GM21390 (cell line): ENCODE measurements at regions not wholly inside any gene's neighbourhood (a gene's known extent, or its start where the extent isn't known, plus 50 kb on each side); places are given as distances from the start of the nearest gene placed in this dataset.

ENCODE experiments used
- ATAC-seq: cut with Tn5 transposase; IDR thresholded peaks from one replicate; pipeline ENCODE4 v1.9.1; 2021; ENCODE audit not compliant: unreplicated experiment

DNA sequence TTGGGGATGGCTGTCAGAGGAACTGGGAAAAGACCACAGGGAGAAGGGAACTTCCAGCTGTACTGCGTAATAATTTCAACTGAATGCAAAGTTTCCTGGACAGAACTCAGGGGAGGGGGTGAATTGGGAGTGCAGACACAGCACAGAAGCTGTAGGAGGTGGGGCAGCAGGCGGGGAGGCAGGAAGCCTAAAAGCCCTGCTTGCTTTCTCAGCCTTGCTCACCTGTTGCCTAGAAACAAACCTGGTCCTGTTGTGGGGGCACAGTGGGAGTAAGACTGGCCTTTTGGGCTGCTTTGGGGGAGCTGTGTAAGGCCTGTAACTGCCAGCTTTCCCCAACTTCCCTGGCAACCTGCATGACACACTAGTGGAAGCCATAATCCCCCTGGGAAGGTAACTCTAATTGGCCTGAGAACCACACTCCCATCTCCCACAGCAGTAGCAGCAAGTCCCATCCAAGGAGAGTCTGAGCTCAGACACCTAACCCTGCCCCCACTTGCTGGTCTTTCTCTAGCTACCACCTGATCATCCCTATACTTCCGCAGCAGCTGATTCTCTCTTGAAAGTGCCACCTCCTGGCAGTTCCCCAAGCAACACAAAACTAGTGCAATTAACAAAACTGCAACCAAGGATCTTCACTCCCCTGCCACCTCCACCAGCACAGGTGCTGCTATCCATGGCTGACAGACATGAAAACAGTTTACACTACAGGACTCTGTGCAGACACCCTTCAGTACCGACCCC is 1239.3 kb downstream of the SORCS1 start:
- ATAC-seq, result no peak

DNA sequence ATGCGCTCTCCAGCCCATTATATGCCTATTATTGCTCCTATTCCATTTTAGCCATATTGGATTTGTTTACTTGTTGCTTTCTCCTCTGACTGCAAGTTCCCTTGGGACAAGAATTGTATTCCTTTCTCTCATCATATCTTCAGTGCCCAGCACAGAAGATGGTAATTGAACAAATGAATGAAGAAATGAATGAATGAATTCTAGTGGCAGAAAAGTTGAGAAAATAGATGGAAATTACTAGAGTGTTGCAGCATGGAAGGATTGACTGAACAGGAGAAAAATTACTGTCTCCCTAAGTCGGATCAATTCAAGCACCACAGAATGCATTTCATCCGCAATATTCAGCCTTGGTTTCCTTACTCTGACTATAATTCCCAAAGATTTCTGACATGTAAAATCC is 1243.2 kb downstream of the SORCS1 start:
- ATAC-seq, result no peak

DNA sequence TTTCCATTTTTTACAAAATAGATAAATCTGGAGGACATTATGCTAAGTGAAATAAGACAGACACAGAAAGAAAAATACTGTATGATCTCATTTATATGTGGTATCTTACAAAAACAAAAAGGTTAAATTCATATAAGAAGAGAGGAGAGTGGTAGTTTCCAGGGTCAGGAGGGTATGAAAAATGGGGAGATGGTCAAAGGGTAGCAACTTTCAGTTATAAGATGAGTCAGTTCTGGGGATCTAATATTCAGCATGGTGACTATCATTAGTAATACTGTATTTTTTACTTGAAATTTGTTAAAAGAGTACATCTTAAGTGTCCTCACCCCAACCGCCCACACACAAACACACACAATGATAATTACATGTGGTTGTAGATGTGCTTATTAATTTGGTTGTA is 1250.1 kb downstream of the SORCS1 start:
- no peak for ATAC-seq

DNA sequence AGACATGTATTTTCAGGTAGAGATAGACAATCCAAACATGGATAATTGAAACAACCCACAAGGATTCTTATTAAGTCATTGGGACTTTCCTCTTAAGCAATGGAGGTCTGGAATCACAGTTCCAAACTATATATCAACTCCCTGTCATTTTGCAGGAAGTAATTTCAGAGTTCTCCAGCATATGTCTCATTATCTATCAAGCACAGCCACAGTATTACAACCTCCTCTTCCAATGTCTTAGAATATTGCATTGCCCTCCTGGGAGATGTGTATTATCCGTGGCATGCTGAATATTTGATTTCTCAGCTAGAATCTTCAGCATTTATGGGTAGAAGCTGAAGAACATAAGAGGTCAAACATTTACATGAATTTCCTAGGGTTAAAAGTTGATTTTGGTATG is 1255.8 kb downstream of the SORCS1 start:
- no peak for ATAC-seq

DNA sequence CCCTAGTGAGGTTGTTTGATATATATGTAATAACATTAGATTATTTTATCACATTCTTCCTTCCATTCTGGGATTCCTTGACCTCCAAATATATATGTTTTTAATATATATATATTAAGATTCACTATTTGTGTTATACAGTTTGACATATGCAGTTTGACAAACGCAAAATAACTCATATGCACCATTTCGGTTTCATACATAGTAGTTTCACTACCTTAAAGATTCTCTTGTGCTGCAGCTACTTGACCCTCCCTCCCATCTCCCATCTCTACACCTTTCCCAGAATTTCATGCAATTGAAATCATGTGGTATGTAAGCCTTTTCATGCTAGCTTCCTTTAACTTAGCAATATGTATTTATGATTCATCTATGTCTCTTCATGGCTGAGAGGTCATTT is 1244.4 kb downstream of the SORCS3 start:
- no peak for ATAC-seq

DNA sequence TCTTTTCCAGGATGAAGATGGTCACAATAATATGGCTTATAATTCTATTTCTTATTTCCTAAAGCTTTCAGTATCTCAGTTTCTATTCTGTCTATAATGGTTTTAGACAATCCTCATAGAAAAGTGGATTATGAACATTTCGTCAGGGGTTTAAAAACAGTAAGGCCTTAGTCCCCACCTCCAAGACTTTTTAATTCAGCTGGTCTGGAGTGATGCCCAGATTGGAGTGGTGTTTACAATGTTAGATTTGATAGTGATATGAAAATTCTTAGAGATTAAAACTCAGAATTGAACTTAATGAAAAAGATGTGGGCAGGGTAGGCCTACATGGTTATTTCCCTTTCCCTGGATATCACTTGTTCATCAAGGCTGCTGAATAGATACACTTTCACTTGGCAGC is 1238.3 kb downstream of the SORCS3 start:
- no peak for ATAC-seq

DNA sequence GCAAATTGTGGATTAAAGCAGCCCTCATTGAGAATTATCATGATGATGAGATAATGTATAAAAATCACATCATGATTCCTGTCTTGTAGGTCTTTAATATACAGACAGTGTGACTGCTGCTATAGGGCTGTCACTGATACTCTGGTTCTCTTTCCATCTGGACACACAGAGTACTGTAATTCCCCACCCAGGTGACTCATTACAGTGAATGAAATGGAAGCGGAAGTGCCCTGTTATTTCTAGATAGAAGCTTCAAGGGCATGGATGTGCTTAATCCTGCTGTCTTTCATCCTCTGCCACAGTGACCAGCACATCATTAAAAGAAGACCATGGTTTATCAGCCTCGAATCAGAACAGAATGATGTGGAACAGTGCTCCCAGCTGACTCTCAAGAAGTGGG is 1234.0 kb downstream of the SORCS3 start:
- no peak for ATAC-seq

DNA sequence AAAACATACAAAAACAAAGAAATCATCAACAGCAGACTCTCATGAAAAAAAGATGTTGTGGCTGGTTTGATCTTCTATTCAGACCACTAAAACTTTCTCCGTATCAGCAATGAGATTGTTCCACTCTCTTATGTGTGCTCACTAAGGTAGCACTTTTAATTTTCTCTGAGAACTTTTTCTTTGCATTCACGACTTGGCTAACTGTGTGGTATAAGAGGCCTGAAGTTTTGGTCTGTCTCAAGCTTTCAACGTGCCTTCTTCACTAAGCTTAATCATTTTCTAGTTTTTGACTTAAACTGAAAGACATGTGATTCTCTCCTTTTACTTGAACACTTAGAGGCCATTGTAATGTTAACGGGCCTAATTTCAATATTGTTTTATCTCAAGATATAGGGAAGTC is 1231.6 kb downstream of the SORCS3 start:
- no peak for ATAC-seq

DNA sequence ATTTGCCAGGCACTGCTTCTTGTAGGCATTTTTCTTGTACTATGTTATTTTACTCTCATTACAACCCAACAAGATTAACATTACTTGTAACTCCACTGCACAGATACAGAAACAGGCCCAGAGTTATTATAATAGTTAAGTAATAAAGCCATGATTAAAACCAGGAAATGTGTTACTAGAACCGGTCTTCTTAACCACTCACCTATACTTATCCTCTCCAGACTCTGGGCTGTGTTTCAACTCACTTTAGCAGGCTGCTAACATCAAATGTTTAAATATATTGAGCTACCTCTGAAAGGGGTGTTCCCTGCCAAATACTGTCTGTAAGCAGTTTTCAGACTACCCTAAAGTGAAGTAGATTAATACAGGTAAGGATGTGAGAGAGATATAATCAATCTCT is 1227.8 kb downstream of the SORCS3 start:
- ATAC-seq, result no peak

DNA sequence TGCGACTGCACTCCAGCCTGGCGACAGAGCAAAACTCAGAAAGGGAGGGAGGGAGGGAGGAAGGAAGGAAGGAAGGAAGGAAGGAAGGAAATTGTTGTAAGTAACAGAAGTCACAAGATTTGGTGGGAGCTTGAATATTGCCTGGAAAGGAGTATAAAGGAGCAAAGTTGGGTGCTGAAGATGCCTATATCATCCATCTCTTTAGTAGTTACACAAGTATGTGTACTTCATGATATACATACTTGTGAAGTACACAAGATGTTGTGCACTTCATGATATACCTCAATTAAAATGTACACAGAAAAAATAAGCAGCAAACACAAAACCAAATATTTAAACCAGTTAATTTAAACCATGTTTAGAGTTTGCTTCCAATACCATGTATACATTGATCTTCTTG is 1223.8 kb downstream of the SORCS3 start:
- ATAC-seq, result no peak

DNA sequence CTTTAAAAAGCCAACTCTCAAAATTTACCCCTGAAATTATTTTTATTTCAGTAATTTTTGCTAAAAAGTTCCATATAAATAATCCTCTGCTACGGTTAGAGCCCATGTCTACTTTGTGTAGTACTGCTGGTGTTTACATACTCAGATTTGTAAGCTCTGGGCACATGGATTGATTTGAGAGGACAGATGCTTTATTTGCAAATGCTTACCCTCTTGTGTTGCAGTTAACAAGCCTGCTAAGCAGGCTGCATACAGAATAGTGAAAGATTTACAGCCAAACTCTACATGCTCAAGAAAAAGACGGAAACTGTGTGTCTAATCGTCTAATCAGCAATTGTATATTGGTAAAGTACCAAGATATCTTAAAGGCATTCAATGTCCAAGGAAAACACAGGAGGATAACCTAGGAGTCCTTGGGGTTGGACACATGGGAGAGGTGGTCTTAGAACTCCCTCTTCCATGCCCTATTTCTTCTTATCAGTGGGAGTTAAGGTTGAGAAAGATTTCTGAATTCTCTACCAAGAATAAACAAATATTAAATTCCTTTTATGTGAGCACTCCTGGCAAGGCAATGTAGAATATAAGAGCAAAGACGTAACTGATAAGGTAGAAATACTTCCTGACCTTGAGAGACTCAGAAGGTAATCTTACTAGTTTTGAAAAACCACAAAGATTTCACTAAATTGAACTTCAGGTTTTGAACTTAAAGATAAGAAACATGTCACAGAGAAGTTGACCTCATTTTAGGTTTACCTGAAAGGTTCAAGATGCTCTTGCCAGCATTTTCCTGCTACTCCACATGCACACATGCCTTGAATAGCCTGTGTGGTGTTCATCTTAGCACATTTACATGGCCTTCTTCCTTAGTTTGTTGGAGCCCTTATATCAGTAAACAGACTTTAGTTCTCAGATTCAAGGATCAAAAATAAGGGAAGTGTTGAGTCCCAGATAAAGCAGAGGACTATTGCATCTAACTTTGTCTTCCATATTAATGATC is 1216.5 kb downstream of the SORCS3 start:
- no peak for ATAC-seq

DNA sequence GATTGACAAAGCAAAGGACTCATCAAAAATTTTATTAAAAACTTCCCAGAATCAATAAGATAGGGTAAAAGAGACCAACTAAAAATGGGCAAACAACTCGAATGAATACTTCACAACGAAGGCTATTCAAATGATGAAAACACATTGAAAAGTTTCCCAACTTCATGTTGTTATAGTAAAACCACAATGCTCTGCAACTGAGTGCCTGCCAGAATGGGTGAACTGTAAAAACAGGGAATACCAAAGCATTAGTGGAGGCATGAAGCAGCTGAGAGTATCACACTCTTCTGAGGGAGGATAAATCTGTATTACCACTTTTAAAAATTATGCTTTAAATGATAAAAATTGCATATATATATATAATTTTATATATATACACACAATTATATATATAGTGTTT is 1214.7 kb downstream of the SORCS3 start:
- no peak for ATAC-seq

DNA sequence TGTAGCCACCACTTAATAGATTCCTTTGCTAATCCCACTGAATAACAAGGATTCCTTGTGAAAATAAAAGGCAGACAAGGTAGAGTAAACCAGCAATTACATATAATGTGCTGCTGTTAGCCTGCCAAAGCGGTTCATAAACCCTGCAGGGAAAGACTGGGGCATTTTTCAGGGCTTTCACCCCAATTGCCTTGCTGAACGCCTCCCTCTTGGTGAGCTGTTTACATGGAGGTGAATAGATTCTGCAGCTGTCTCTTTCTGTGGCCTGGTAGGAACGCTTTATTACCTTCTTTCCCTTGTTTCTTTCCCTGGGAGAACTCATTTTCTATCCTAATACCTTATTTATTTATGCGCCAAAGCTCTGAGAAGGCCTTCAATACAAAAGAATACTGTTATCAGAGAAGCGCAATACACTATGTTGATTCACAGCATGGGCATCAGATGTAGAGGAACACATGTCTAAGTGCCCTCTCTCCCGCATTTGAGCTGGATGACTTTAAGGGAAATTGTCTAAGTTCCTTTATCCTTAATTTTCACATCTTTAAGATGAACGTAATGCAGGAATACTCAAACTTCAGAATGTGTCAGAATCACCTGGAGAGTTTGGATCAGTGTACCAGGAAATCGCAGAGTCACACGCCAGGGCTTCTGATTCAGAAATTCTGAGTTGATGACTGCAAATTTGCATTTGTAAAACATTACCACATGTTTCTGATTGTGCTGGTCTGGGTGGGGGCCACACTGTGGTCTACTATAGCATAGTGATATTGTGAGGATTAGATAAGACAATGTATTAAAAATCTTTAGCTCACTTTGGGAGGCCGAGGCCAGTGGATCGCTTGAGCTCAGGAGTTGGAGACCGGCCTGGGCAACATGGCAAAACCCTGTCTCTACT is 1203.8 kb downstream of the SORCS3 start:
- ATAC-seq, result no peak

DNA sequence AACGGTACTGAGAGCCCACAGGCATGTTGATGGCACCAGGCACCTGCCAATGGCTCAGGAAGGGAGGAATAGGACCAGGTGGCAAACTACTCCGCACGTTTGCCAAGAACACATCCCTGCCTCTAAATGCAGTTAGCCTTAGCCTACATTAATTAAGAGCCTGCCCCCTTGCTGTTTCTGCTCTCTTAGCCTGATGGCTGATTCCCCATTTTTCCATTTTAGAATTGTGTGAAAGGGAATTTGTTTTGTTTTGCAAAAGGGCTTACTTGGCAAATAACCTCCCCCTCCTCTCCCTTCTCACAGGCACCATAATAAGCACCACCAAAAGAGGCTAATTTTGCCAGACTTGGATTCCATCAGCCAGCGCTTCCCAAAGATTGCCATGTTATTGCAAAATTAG is 1203.2 kb downstream of the SORCS3 start:
- ATAC-seq, result no peak

DNA sequence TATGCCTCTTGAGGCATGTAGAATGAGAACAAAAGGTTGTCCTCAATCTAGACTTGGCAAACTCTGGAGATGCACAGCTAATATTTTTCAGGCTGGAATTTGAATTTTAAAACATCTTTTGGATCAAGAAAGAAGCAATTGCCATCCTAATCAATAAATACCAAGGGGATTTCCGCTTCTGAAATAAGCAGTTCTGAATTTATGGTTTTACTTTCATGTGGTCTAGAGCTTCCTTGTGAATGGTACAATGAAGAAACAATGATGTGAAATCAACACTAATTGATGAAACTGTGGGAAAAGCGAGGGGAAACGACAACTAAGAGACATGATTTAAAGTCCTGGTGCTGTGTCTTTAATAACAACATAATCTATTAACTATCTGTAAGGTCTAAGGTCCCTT is 1202.7 kb downstream of the SORCS3 start:
- ATAC-seq, result no peak

DNA sequence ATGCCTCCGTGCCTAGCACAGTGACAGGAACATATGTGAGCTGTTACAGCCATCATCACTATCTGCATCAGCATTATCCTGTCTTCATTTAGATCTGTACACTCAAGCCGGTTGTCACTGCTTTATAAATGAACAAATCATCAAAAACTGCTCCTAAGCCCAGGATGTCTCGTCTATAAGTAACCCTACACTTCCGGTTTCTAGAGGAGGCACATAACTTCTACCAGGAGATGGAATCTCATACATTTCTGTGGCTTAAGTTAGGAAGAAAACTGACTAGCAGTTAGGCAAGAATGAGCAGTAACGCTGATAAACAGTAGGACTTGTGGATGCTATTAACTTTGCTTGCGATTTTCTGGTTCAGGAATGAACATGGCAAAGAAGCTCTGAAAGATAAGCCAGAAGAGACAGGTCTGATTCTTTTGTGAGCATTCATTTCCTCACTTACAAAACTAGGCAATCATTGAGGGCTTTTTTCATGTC is 1199.2 kb downstream of the SORCS3 start:
- ATAC-seq, result no peak

DNA sequence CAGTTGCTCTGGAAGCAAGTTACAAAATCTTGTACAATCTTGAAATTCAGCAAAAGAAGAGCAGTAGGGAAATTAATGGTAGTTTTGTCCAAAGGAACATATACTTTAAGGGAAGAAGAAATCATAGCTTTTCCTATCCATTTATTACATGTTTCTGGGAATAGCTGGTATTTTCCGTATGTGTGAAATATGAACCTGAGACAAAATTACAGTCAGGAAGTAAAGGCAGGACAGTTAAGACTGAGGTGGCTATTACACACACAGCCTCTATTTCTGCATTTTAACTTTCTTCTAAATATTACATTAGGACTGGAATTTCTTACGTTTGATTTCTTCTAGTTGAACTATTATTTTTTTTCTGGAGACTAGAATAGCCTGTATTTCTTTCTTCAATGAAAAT is 1197.3 kb downstream of the SORCS3 start:
- ATAC-seq, result no peak

DNA sequence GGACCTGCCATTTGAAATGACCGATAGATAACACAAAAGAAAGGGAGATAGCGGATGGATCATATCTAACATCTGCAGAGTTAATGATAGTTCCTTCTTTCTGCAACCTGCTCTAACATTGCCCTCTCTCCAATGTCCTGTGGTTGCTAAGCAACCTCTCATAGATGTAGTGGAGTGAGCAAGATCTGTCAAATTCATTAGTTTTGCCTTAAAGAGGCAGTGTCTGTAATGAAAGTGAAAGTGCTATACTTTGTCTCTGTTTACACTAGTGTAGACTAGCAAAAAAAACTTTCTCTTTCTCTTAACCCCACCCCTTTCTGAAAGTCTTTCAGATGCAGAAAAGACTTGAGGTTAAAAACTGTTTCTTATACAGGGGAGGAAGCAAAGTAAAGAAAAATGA is 1196.9 kb downstream of the SORCS3 start:
- ATAC-seq, result peak; percentile 93

DNA sequence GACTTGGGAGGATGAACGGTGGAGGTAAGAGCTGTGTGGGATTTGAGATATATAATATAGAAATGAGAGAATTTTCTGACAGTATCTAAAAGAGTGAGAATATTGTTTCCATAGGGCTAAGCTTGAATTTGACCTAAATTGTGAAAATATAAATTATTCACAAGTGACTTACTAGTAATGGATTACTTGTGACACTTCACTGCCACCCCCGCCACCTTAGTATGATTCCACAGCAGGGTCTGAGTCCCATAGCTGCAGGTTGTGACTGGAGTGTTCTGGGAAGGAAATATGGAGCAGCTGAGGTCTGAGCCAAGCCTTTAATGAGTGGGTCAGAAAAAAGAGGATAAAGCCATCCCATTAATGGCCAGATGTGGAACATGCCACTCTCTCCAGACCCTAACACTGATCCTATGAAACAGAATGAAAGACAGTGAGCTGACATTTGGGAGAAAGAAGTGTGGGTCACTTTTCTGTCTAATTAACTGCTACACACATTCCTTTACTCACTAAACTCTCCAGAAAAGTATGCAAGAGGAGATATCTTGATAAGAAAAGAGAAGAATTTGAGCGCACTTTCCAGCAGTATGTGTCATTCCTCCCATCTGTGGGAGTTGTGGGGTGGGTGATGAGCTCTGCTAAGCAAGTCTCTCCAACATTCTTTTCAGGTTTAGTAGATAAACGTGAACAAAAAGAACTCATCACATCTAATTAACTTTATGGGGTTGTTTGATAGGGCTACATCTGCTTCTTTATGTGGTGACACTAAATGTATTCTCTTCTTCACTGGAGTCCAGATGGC is 1193.4 kb downstream of the SORCS3 start:
- no peak for ATAC-seq

DNA sequence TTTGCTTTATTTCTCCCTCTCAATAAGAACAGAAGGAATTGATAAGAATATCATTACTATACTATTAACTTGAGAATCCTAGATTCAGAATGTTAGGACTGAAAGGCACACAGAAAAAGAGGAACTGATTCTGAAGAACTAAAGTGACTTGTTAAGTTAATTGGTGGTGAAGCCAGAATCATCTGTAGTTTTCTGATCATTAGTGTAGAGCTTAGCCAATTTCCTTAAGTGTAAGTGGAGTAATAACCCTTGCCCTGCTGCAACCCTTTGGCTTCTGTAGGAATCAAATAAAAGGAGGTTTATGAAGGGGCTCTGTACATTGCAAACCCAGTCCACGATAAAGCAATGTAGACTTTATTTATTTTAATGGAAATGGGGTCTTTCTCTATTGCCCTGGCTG is 1186.0 kb downstream of the SORCS3 start:
- no peak for ATAC-seq
